ENCODE measurements at regions not wholly inside any gene's neighbourhood (a gene's known extent, or its start where the extent isn't known, plus 50 kb on each side); places are given as distances from the start of the nearest gene placed in this dataset.

DNA sequence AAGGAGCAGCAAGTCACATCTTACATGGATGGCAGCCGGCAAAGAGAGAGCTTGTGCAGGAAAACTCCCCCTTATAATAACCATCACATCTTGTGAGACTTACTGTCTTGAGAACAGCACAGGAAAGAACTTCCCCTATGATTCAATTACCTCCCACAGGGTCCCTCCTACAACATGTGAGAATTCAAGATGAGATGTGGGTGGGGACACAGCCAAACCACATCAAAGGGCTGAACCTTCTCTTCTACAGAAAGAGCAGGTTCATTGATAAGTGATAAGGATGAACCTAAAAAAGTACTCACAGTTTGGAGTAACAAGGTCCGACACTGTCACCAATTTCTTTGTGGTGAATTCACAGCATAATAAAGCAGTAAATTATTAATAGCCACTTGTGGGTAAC is 422.2 kb upstream of the FSIP2 start:
- TF ChIP-seq EZH2 (IDR thresholded peaks at IDR 0.05; ENCODE audit: insufficient read depth, poor library complexity, severe bottlenecking) (no peak), EZH2phosphoT487 (IDR thresholded peaks at IDR 0.05; ENCODE audit: insufficient read depth, low read depth) (no peak)
- 0 to 3% methylated on average over 2 of the region's 2 CpGs for WGBS, 2 experiments (ENCODE audit: low coverage in 1 of 2, low lambda C conversion rate in 2 of 2, missing lambda C conversion rate in 2 of 2)

DNA sequence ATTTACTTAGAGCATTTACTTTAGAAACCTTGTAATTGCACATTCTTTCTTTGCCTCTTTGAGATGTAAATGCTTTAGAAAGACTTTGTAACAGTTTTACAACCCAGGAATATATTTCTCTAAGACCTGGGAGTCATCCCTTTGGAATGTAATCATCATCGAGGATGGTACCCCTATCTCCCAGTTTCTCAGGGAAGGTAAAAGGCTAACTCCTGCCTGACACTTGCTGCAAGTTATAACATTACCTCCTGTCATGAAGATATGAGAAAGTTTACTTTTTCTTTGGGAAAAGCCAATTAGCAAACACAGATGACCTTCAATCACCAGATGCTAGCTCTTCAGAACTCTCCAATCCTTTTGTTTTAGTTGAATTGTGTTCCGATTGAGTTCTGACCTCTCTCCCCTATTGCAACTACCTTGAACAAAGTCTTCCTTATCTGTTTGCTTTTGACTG is 420.3 kb upstream of the FSIP2 start:
- H3K9ac ChIP-seq, result no peak overlapping the region
- no peak for DNase-seq
- no peaks in the 10 kb centered on the region for H4K20me1 ChIP-seq (ENCODE audit: insufficient read depth)
- H3K36me3 ChIP-seq (ENCODE audit: low read depth), result no peaks in the 10 kb centered on the region
- H3K9me3 ChIP-seq (ENCODE audit: low read depth), result no peaks in the 10 kb centered on the region
- H3K27ac ChIP-seq, result no peak overlapping the region
- in situ Hi-C loops (cut with MboI), result no loop called here
- TF ChIP-seq EZH2phosphoT487 (IDR thresholded peaks at IDR 0.05; ENCODE audit: insufficient read depth, low read depth) (no peak), EZH2 (IDR thresholded peaks at IDR 0.05; ENCODE audit: insufficient read depth, poor library complexity, severe bottlenecking) (no peak)
- H3K4me2 ChIP-seq (ENCODE audit: unreplicated experiment), result no peak overlapping the region
- no peaks in the 10 kb centered on the region for H3K27me3 ChIP-seq (replicated peaks; ENCODE audit: insufficient read depth)
- no peaks in the 10 kb centered on the region for H3F3A ChIP-seq (ENCODE audit: insufficient read depth)
- WGBS, 2 experiments (ENCODE audit: low coverage in 1 of 2, low lambda C conversion rate in 2 of 2, missing lambda C conversion rate in 2 of 2), result 30 to 34% methylated on average over 2 of the region's 2 CpGs
- no peaks in the 10 kb centered on the region for H3K79me2 ChIP-seq (ENCODE audit: insufficient read depth)
- H3K9me2 ChIP-seq (ENCODE audit: insufficient read depth), result no peaks in the 10 kb centered on the region
- H2AFZ ChIP-seq, result no peak overlapping the region
- H3K4me3 ChIP-seq, result no peak overlapping the region
- no peaks in the 10 kb centered on the region for H3K4me1 ChIP-seq (ENCODE audit: insufficient read depth)

More for the DNA sequence above, 422.2 kb upstream of the FSIP2 start:
- H3K9me3 ChIP-seq (ENCODE audit: low read depth), result peaks cover 3% of the 10 kb centered on the region
- no peak overlapping the region for H3K4me3 ChIP-seq
- no peaks in the 10 kb centered on the region for H3K36me3 ChIP-seq (ENCODE audit: low read depth)
- H3K79me2 ChIP-seq (ENCODE audit: insufficient read depth), result no peaks in the 10 kb centered on the region
- no peak overlapping the region for H3K4me2 ChIP-seq (ENCODE audit: unreplicated experiment)
- no peak for DNase-seq
- no peak overlapping the region for H2AFZ ChIP-seq
- no peaks in the 10 kb centered on the region for H3K9me2 ChIP-seq (ENCODE audit: insufficient read depth)
- H3K9ac ChIP-seq, result no peak overlapping the region
- H4K20me1 ChIP-seq (ENCODE audit: insufficient read depth), result no peaks in the 10 kb centered on the region
- no peak overlapping the region for H3K27ac ChIP-seq
- H3K4me1 ChIP-seq (ENCODE audit: insufficient read depth), result no peaks in the 10 kb centered on the region
- no peaks in the 10 kb centered on the region for H3K27me3 ChIP-seq (replicated peaks; ENCODE audit: insufficient read depth)
- H3F3A ChIP-seq (ENCODE audit: insufficient read depth), result no peaks in the 10 kb centered on the region
- in situ Hi-C loops (cut with MboI), result no loop called here

DNA sequence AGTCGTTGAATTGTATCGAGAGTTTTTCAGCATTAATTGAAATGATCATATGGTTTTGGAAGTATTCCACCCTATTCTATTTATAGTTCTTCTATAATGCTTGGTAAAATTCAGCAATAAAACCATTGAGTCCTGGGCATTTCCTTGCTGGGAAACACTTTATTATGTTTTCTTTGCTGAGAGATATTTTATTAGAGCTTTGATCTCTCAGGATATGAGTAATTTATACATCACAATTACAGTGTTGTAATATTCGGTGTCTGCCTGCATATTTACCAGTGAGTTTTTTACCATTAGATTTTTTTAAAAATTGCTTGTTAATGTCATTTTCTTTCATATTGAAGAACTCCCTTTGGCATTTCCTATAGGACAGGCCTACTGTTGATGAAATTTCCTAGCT is 402.7 kb upstream of the FSIP2 start:
- Histone ChIP-seq H3K27ac (no peak overlapping the region), H3K27me3 (replicated peaks; ENCODE audit: insufficient read depth) (no peaks in the 10 kb centered on the region), H3K79me2 (ENCODE audit: insufficient read depth) (no peaks in the 10 kb centered on the region), H3K9me3 (ENCODE audit: low read depth) (no peaks in the 10 kb centered on the region), H3K4me2 (ENCODE audit: unreplicated experiment) (no peak overlapping the region), H3K9ac (no peak overlapping the region), H4K20me1 (ENCODE audit: insufficient read depth) (no peaks in the 10 kb centered on the region), H3F3A (ENCODE audit: insufficient read depth) (no peaks in the 10 kb centered on the region), H2AFZ (no peak overlapping the region), H3K36me3 (ENCODE audit: low read depth) (no peaks in the 10 kb centered on the region), H3K4me3 (no peak overlapping the region), H3K4me1 (ENCODE audit: insufficient read depth) (no peaks in the 10 kb centered on the region), H3K9me2 (ENCODE audit: insufficient read depth) (no peaks in the 10 kb centered on the region)
- WGBS, 2 experiments (ENCODE audit: low coverage in 1 of 2, low lambda C conversion rate in 2 of 2, missing lambda C conversion rate in 2 of 2), result 44 to 53% methylated on average over 3 of the region's 3 CpGs
- TF ChIP-seq EZH2 (IDR thresholded peaks at IDR 0.05; ENCODE audit: insufficient read depth, poor library complexity, severe bottlenecking) (no peak), EZH2phosphoT487 (IDR thresholded peaks at IDR 0.05; ENCODE audit: insufficient read depth, low read depth) (no peak)
- no peak for DNase-seq
- in situ Hi-C loops (cut with MboI), result no loop called here

DNA sequence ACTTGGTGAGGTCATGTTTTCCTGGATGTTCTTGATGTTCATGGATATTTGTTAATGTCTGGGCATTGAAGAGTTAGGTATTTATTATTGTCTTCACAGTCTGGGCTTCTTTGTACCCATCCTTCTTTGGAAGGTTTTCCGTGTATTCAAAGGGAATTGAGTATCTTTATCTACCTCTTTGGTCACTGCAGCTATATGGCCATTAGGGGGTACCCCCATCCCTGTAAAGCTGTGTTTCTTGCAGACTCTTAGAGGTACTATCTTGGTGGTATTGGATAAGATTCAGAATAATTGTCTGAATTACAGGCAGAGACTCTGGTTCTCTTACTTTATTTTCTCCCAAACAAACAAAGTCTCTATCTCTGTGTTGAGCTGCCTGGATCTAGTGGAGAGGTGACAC is 401.6 kb upstream of the FSIP2 start:
- H3K36me3 ChIP-seq (ENCODE audit: low read depth), result no peaks in the 10 kb centered on the region
- 3 to 17% methylated on average over 1 of the region's 1 CpG for WGBS, 2 experiments (ENCODE audit: low coverage in 1 of 2, low lambda C conversion rate in 2 of 2, missing lambda C conversion rate in 2 of 2)
- no peak for DNase-seq
- H3F3A ChIP-seq (ENCODE audit: insufficient read depth), result no peaks in the 10 kb centered on the region
- no peaks in the 10 kb centered on the region for H4K20me1 ChIP-seq (ENCODE audit: insufficient read depth)
- no peaks in the 10 kb centered on the region for H3K9me2 ChIP-seq (ENCODE audit: insufficient read depth)
- H3K4me1 ChIP-seq (ENCODE audit: insufficient read depth), result no peaks in the 10 kb centered on the region
- H3K9me3 ChIP-seq (ENCODE audit: low read depth), result no peaks in the 10 kb centered on the region
- H3K9ac ChIP-seq, result no peak overlapping the region
- no peak overlapping the region for H2AFZ ChIP-seq
- H3K79me2 ChIP-seq (ENCODE audit: insufficient read depth), result no peaks in the 10 kb centered on the region
- no peak for TF ChIP-seq EZH2 (IDR thresholded peaks at IDR 0.05; ENCODE audit: insufficient read depth, poor library complexity, severe bottlenecking)
- TF ChIP-seq EZH2phosphoT487 (IDR thresholded peaks at IDR 0.05; ENCODE audit: insufficient read depth, low read depth), result no peak
- no peaks in the 10 kb centered on the region for H3K27me3 ChIP-seq (replicated peaks; ENCODE audit: insufficient read depth)
- H3K4me2 ChIP-seq (ENCODE audit: unreplicated experiment), result no peak overlapping the region
- no peak overlapping the region for H3K27ac ChIP-seq
- H3K4me3 ChIP-seq, result no peak overlapping the region
- in situ Hi-C loops (cut with MboI), result no loop called here

DNA sequence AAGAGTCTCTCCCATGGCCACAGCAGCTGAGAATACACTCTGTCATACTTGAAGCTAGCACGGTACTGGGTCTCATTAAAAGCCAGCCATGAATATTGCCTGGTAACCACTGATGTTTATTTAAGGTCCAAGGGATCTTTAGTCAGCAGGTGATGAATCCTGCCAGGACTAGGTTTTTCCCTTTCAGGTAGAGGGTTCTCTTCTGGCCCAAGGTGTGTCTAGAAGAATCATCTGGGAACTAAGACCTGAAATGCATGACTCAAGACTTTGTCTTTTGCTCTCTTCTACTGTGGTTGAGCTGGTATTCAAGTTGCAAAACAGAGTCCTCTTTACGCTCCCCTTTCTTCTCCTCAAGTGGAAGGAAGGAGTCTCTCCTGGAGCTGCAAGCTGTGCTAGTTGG is 400.5 kb upstream of the FSIP2 start:
- no peaks in the 10 kb centered on the region for H3K4me1 ChIP-seq (ENCODE audit: insufficient read depth)
- no peak for DNase-seq
- no peaks in the 10 kb centered on the region for H4K20me1 ChIP-seq (ENCODE audit: insufficient read depth)
- no peaks in the 10 kb centered on the region for H3K79me2 ChIP-seq (ENCODE audit: insufficient read depth)
- in situ Hi-C loops (cut with MboI), result no loop called here
- H3K9me3 ChIP-seq (ENCODE audit: low read depth), result no peaks in the 10 kb centered on the region
- no peaks in the 10 kb centered on the region for H3K36me3 ChIP-seq (ENCODE audit: low read depth)
- no peak overlapping the region for H3K4me2 ChIP-seq (ENCODE audit: unreplicated experiment)
- H3K9ac ChIP-seq, result no peak overlapping the region
- H3F3A ChIP-seq (ENCODE audit: insufficient read depth), result no peaks in the 10 kb centered on the region
- TF ChIP-seq EZH2 (IDR thresholded peaks at IDR 0.05; ENCODE audit: insufficient read depth, poor library complexity, severe bottlenecking), result no peak
- no peak for TF ChIP-seq EZH2phosphoT487 (IDR thresholded peaks at IDR 0.05; ENCODE audit: insufficient read depth, low read depth)
- no peak overlapping the region for H3K27ac ChIP-seq
- H3K9me2 ChIP-seq (ENCODE audit: insufficient read depth), result no peaks in the 10 kb centered on the region
- WGBS, 2 experiments (ENCODE audit: low coverage in 1 of 2, low lambda C conversion rate in 2 of 2, missing lambda C conversion rate in 2 of 2), result 6 to 30% methylated on average over 2 of the region's 2 CpGs
- H3K27me3 ChIP-seq (replicated peaks; ENCODE audit: insufficient read depth), result no peaks in the 10 kb centered on the region
- H3K4me3 ChIP-seq, result no peak overlapping the region
- no peak overlapping the region for H2AFZ ChIP-seq

All from GM23248 (cell line).